ENCODE measurements at regions not wholly inside any gene's neighbourhood (a gene's known extent, or its start where the extent isn't known, plus 50 kb on each side); places are given as distances from the start of the nearest gene placed in this dataset.

GRCh38 chr20:40571639-40572038 lies 117.4 kb downstream of the MAFB start:
- H3K9ac ChIP-seq (ENCODE audit: low read length in 3 of 3) = no peak overlapping the region
- intact Hi-C loops (cut with DNase I) = no loop called here
- H3K27ac ChIP-seq (ENCODE audit: low read depth in 2 of 2, low read length in 2 of 2) = no peak overlapping the region
- no peak overlapping the region for H3K4me3 ChIP-seq (ENCODE audit: low read length in 3 of 3)
- no peak for DNase-seq
- no peaks in the 10 kb centered on the region for H3K9me3 ChIP-seq (ENCODE audit: control insufficient read depth in 2 of 3, insufficient read depth in 1 of 3, low read length in 3 of 3)
- no peaks in the 10 kb centered on the region for H3K27me3 ChIP-seq (ENCODE audit: control insufficient read depth, insufficient read depth, low read length)
- FAIRE-seq = no peak
- H3K36me3 ChIP-seq (ENCODE audit: control insufficient read depth in 2 of 3, insufficient read depth in 3 of 3, low read length in 3 of 3) = no peaks in the 10 kb centered on the region
- TF ChIP-seq CTCF (IDR thresholded peaks at IDR 0.05; ENCODE audit: borderline replicate concordance, extremely low read depth, insufficient read depth) = no peak
- H3K4me1 ChIP-seq (ENCODE audit: control insufficient read depth in 2 of 3, insufficient read depth in 2 of 3, low read depth in 1 of 3, low read length in 3 of 3) = no peaks in the 10 kb centered on the region

- H3K27me3 ChIP-seq (ENCODE audit: control insufficient read depth, insufficient read depth, low read length) = no peaks in the 10 kb centered on the region
- TF ChIP-seq CTCF (IDR thresholded peaks at IDR 0.05; ENCODE audit: borderline replicate concordance, extremely low read depth, insufficient read depth) = no peak
- no peaks in the 10 kb centered on the region for H3K36me3 ChIP-seq (ENCODE audit: control insufficient read depth in 2 of 3, insufficient read depth in 3 of 3, low read length in 3 of 3)
- FAIRE-seq (no peak), DNase-seq (no peak)
- intact Hi-C loops (cut with DNase I) = no loop called here
- no peak overlapping the region for H3K9ac ChIP-seq (ENCODE audit: low read length in 3 of 3)
- H3K4me1 ChIP-seq (ENCODE audit: control insufficient read depth in 2 of 3, insufficient read depth in 2 of 3, low read depth in 1 of 3, low read length in 3 of 3) = peaks cover 0 to 4% (median 0%) of the 10 kb centered on the region in 3 donors
- no peak overlapping the region for H3K27ac ChIP-seq (ENCODE audit: low read depth in 2 of 2, low read length in 2 of 2)
- no peak overlapping the region for H3K4me3 ChIP-seq (ENCODE audit: low read length in 3 of 3)
- H3K9me3 ChIP-seq (ENCODE audit: control insufficient read depth in 2 of 3, insufficient read depth in 1 of 3, low read length in 3 of 3) = no peaks in the 10 kb centered on the region
Observed at GRCh38 chr20:40568200-40568599, 120.8 kb downstream of the MAFB start.

- Histone ChIP-seq H3K9me3 (ENCODE audit: control insufficient read depth in 2 of 3, insufficient read depth in 1 of 3, low read length in 3 of 3) (no peaks in the 10 kb centered on the region), H3K4me1 (ENCODE audit: control insufficient read depth in 2 of 3, insufficient read depth in 2 of 3, low read depth in 1 of 3, low read length in 3 of 3) (peaks cover 0 to 6% (median 0%) of the 10 kb centered on the region in 3 donors), H3K27me3 (ENCODE audit: control insufficient read depth, insufficient read depth, low read length) (no peaks in the 10 kb centered on the region), H3K9ac (ENCODE audit: low read length in 3 of 3) (no peak overlapping the region), H3K36me3 (ENCODE audit: control insufficient read depth in 2 of 3, insufficient read depth in 3 of 3, low read length in 3 of 3) (no peaks in the 10 kb centered on the region), H3K4me3 (ENCODE audit: low read length in 3 of 3) (no peak overlapping the region), H3K27ac (ENCODE audit: low read depth in 2 of 2, low read length in 2 of 2) (no peak overlapping the region)
- DNase-seq (no peak), FAIRE-seq (no peak)
- TF ChIP-seq CTCF (IDR thresholded peaks at IDR 0.05; ENCODE audit: borderline replicate concordance, extremely low read depth, insufficient read depth) = no peak
- intact Hi-C loops (cut with DNase I) = no loop called here
Observed at GRCh38 chr20:40565682-40566040, 123.4 kb downstream of the MAFB start.

- H3K4me1 ChIP-seq (ENCODE audit: control insufficient read depth in 2 of 3, insufficient read depth in 2 of 3, low read depth in 1 of 3, low read length in 3 of 3) = peaks cover 0 to 6% (median 0%) of the 10 kb centered on the region in 3 donors
- no peaks in the 10 kb centered on the region for H3K36me3 ChIP-seq (ENCODE audit: control insufficient read depth in 2 of 3, insufficient read depth in 3 of 3, low read length in 3 of 3)
- DNase-seq (no peak), FAIRE-seq (no peak)
- no peak overlapping the region for H3K27ac ChIP-seq (ENCODE audit: low read depth in 2 of 2, low read length in 2 of 2)
- TF ChIP-seq CTCF (IDR thresholded peaks at IDR 0.05; ENCODE audit: borderline replicate concordance, extremely low read depth, insufficient read depth) = no peak
- no peaks in the 10 kb centered on the region for H3K9me3 ChIP-seq (ENCODE audit: control insufficient read depth in 2 of 3, insufficient read depth in 1 of 3, low read length in 3 of 3)
- no peaks in the 10 kb centered on the region for H3K27me3 ChIP-seq (ENCODE audit: control insufficient read depth, insufficient read depth, low read length)
- intact Hi-C loops (cut with DNase I) = no loop called here
- no peak overlapping the region for H3K4me3 ChIP-seq (ENCODE audit: low read length in 3 of 3)
- no peak overlapping the region for H3K9ac ChIP-seq (ENCODE audit: low read length in 3 of 3)
Observed at GRCh38 chr20:40565001-40565681, 123.9 kb downstream of the MAFB start.

Data from kidney (tissue), 13 donors.